HG03432 (cell line): ENCODE measurements at regions not wholly inside any gene's neighbourhood (a gene's known extent, or its start where the extent isn't known, plus 50 kb on each side); places are given as distances from the start of the nearest gene placed in this dataset.
"Not testable (repeated sequence)": the region's sequence is repeated elsewhere in the genome, so short reads cannot be mapped to it uniquely, and the experiment has no call there.

Source experiments
- ATAC-seq: cut with Tn5 transposase; IDR thresholded peaks from one replicate; pipeline ENCODE4 v1.9.1; 2021; ENCODE audit warnings: mild to moderate bottlenecking, moderate library complexity; ENCODE audit not compliant: unreplicated experiment

DNA sequence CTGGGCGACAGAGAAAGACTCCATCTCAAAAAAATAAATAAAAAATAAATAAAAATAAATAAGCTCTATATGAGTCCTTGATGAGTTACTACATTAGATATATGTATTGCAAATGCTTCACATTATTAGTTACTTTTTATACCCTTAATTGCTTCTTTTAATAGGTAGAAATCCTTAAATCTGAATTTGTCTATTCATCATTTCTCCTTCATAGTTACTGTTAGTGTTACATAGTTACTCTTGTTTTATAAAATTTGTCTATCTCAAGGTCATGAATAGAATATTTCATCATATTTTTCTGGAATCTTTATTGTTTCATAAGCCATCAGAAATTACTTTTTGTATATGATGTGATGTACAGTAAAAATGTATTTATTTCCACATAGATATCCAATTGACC lies 1624.8 kb upstream of the FLRT2 start:
- ATAC-seq: no peak

DNA sequence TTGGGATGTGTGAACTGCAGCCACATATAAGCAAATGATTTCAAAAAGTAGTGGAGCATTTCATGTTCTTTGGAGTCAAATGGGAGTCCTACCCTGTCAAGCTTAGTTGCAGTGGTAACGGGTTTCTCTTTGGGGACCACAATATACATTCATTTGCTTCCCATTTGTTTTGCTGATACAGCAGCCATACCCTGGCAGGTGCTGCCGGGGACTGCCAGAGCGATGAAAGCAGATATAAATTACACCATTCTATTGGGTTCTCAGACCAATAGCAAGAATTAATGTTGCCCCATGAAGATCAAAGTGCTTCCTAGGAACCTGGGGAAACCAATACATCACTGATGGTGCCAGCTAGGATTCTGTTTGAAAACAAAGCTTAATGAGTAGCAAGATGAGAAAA lies 1621.5 kb upstream of the FLRT2 start:
- no peak for ATAC-seq

DNA sequence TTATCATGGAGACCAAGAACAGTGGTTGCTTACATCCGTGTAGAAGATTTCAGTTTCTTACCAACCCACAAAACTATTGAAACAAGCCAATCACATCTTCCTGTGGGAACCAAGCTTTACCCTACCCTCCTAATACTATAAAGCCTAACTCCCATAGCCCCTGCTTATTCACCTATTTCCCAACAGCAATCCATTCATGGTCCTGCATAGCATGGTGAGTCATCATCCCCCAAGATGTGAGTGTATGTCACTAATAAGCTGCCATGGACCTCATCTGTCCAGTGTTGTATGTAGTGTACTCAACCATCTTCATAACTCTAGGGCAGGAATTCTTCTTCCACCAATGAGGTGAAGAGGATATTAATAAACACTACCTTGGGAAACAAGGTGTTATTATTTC lies 1620.4 kb upstream of the FLRT2 start:
- ATAC-seq: no peak

DNA sequence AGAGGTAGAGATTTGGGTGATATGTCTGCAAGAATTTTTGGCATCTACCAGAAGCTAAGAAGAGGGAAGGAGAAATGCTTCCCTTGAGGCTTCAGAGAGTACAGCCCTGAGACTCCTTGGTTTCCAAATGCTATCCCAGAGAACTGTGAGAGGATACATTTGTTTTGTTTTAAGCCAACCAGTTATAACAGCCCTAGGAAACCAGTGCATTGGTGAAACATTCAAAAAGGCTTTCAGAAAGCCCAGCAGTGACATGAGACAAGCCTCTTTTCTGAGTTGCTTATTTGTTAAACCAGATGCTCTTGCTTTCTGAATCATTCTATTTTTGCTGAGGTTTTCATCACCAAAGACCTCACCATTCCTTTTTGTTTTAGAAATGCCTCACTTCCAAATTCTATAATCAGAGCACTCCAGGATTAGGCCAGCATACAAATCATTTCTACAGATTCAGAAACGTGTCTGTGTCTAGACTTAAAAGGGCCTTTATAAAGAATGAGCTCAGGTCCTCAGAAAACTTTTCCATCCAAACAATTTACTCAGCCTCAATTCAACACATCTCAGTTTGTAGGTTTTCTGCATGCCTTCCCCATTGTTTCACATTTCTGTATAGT lies 1617.8 kb upstream of the FLRT2 start:
- no peak for ATAC-seq

DNA sequence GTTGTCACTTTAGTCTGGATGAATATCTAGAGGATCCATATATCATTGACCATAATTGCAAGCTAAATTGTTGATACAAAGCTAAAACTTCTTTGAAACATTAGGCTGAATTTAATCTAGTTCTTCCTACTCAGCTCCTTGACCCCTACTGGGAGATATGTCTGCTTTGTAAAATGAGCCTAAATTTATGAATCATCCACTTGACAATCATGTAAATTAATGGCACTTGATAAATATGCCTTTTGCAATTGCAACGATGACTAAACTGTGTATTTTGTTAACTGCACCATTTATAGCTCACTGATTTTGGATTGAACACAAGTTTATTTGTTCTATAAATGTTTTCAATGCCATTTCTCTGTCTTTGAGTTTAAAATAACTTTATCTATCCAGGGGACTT lies 1616.5 kb upstream of the FLRT2 start:
- ATAC-seq: no peak

DNA sequence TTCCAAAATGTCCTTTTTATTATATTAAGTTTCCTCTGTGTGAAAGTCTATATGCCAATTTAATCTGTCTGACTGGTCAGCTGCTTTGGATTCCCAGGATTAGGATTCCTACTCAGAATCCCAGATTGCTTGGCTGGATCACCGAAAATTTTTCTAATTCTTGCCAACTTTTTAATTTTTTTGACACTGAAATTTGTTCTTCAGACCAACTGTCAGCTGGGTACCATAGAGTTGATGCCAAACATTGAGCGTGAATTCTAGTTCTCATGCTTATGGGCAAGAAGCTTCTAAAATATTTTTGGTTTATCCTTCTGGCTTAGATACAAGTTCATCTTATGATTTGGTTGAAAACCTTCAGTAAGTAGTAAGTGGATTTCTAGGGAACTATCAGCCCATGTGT lies 1611.4 kb upstream of the FLRT2 start:
- ATAC-seq: no peak

DNA sequence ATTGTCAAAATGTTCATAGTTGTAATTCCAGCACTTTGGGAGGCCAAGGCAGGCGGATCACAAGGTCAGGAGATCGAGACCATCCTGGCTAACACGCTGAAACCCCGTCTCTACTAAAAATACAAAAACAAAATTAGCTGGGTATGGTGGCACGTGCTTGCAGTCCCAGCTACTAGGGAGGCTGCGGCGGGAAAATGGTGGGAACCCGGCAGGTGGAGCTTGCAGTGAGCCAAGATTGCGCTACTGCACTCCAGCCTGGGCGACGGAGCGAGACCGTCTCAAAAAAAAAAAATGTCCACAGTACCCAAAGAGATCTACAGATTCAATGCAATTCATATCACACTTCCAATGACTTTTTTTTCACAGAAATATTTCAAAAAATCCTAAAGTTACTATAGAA lies 1610.3 kb upstream of the FLRT2 start:
- ATAC-seq: not testable (repeated sequence)

DNA sequence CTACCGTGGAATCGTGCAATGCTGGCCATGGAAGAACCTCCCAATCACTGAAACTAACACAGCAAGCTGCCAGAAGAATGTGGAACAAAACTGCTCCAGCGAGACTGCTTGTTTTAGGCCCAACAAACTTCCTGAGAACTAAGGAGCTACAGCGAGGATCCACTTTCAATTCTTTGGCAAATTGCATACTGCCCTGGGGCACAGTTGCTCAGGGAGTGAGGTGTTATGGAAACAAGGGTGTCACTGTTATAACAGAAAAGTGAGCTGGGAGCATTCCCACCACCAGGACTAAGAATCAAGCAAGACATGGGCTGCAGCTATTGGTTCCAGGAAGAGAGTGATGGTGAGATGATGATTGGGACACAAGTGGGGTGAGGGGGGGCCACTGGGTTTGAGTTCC lies 1606.1 kb upstream of the FLRT2 start:
- no peak for ATAC-seq

DNA sequence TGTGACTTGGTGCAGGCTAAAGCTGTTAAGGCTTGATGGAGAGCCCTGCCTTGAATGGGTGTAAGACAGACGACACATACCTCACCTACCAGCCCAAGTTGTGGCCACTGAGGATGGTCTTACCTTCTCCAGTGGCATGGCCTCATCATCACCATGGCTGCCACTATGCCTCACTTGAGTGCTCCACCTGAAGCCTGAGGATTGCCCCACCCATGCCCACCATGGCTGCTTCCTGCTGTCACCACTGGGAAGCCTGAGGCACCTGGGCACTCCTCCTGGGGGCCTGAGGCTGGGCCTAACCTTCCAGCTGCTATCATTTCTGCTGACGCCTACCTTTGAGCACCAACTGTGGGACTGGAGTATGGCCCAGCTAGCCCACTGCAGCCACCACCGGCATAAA lies 1605.7 kb upstream of the FLRT2 start:
- ATAC-seq: no peak

DNA sequence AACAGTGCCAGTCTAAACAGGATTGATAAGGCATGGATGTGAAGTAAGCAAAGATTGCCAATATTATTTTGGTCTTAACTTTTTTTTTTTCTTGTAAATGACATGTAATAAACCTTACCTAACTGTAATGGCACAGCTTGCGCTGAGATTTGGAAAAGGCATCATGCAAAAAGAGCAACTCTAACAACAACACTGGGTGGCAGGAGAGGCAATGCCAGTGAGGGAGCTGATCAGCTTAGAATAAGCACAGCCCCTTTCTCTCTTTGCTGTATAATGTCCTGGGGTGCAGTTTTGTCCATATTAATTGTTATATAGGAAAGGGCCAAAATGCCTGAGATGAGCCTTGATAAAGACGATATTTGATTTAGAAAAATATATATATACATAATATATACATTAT lies 1589.7 kb upstream of the FLRT2 start:
- ATAC-seq: no peak

DNA sequence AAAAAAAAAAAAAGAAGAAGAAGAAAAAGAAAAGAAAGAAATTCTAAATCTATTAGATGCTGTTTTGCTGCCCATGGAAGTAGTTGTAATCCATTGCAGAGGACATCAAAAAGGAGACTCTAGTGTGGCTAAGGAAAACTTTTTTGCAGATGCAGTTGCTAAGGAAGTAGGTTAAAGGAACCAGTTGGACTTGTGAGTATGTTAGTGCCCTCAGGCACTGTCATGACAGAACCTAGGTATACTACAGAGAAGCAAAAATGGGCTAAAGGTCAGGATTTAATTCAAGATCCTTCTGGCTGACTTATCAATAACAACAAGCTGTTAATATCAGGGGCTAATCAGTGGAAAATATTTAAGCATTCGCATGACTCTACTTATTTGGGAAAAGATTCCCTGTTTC lies 1571.6 kb upstream of the FLRT2 start:
- ATAC-seq: no peak

DNA sequence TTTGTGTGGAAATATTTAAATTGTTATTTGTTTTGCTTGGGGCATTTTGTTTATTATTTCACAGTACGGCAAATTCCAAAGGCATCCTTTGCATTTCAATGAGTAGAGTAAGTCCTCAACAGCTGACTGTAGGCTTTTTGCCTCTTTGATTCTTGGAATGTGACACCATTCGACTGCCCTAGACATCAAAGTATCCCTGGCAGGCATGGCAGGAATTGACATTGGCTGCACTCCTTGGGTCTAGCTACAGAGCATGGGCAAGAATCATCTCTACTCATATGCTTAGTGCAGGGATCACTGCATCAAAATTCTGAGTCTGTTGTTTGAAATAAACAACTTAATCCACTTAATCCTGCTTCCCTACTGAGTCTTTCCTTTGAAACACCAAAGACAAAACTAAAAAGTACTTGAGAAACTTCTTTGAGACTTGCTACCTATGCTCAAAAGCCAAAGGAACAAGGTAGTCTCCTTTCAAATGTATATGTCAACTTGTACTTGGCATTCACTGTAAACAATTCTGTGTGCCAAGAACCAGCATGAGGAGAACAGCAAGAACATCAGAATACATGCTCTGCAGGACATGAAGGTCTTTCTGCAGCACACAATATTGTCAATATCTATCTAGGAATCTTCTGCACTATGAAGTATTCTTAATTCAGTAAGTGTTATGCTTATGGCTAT lies 1569.0 kb upstream of the FLRT2 start:
- no peak for ATAC-seq

DNA sequence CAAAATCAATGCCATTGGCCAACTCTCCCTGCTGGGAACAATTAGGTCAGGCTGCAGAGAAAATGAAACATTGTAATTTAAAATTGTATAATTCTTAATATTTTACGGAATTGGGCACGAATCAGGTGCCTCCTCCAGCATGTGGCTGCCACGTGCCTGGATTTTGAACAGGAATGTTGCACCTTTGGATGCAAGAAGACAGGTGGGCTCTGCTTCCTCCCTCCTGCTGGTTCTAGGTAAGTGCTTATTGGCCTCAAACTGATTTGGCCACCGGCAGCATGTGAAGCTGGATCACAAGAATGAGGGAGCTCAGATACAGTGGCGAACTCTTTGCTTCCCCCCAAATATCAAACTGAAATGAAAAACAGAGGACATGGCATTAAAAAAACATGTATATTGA lies 1559.9 kb upstream of the FLRT2 start:
- no peak for ATAC-seq

DNA sequence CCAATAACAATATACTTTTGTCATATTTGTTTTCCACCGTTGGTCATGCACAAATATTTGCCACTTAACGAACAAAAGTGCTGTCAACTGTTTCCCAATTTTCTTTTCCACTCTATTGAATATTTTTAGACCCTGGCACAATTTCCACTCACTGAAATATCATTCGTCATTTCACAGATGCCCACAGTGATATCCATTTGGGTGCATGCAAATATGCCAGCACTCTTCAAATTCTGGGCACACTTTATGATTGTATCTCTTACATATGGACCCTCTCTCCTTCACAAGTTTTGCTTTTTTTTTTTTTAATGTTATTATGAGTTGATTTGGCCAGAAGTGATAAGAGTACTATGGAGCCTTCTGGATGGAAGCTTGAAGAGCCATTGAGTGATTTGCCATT lies 1557.3 kb upstream of the FLRT2 start:
- no peak for ATAC-seq

DNA sequence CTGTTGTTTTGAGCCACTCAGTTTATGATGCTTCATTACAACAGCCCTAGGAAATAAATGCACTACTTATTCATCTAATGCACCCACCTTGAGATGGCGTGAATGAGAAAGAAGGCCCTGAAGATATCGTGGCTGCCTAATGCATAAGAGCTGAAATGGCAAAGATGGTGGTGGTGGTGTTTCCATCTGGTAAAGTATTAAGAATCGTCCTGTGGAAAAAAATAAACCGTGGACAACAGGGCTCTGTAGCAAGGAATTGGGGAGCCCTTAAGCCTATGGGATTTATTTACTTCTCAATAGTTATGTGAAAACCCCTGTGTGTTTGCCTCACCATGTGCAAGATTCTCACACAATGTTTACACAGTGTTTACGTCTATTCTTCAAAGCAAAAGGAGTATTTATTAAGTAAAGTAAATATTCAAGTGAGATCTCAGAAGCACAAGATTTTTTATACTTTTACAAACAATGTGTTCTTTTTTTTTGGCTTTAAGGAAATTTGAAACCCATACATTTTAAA lies 1555.2 kb upstream of the FLRT2 start:
- ATAC-seq: no peak

DNA sequence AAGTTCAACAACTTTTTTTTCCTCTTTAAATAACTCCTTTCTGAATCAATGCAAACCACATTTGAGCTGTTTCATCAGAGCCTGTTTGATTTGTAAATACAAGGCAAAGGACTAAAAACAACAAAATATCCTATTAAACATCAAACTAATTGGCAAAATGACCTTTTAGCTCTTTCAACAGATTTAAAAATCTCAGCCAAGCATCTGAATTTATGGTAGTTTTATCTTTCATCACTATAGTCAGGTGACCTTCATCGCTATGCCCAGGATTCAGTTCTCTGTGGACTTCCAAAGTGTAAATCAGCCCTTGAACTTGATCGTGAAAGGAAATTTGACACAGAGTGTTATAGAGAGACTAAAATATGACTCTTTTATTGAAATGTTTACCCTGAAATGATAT lies 1554.5 kb upstream of the FLRT2 start:
- ATAC-seq: no peak

DNA sequence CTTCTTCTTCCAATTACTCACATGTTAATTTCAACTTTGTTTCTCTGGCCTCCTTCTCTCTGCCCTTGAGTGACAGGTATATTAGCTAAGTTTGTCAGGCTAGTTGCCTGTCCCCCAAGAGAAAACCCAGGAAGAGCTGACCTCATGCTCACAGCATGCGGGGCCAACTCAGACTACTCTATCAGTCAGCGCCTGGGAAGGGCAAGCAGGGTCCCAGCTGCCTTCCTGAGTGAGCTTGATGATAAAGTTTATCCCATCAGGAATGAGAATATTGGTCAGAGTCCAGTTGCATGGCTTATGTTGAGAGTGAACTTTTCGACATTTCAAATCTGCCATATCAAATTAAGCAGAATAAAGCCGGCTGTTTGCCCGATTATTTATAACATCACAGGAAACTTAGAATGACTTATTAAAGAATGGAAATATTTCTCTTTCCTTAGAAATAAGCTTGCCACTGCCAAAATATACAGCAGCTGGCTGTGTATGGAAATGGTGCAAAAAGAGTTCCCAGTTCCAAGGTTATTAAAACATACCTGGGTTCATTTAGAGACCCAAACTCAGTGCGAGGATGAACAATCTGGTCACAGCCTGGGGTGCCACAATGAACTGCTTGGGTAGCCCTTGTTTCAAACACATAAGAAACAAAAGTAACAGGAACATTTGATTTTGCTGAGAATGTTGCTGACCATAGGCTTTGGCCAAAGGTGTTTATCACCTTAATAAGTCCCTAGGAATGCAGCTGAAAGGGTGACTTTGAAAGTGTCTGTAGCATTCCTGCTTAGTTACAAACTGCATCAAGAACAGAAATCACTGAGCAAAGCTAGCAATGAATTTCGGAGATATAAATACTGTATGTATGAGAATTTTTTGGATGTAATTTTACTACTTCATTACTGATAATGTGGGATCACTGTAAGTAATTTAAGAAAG lies 1553.8 kb upstream of the FLRT2 start:
- no peak for ATAC-seq

DNA sequence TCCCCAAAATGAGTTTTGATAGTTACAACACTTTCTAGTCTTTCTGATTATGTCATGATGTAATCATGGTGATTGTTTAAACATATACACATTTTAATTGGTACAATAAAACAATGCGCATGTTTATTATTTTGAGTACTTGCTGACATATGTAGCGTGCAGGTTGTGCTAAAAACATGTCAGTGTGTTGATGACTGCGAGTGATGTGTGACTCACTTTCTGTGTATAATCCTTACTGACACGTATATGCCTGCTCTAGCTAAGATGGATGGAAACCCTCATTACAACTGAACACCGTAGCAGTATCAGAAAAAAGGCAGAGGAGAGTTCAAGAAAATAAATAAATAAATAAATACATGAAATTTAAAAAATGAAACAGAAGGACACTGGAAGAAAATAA lies 1552.4 kb upstream of the FLRT2 start:
- no peak for ATAC-seq

DNA sequence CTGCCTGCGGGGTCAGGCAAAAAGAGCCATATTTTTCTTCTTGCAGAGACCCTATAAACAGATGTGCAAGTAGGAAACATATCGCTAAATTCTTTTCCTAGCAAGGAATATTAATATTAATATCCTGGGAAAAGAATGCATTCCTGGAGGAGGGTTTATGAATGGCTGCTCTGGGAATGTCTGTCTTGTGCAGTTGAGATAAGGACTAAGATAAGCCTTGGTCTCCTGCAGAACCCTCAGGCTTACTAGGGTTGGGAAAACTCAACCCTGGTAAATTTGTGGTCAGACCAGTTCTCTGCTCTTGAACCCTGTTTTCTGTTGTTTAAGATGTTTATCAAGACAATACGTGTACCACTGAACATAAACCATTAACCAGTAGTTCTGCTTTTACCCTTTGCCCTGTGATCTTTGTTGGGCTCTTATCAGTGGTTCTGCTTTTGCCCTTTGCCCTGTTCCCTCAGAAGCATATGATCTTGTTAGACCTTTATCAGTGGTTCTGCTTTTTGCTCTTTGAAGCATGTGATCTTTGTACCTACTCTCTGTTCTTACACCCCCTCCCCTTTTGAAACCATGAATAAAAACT lies 1548.2 kb upstream of the FLRT2 start:
- not testable (repeated sequence) for ATAC-seq

DNA sequence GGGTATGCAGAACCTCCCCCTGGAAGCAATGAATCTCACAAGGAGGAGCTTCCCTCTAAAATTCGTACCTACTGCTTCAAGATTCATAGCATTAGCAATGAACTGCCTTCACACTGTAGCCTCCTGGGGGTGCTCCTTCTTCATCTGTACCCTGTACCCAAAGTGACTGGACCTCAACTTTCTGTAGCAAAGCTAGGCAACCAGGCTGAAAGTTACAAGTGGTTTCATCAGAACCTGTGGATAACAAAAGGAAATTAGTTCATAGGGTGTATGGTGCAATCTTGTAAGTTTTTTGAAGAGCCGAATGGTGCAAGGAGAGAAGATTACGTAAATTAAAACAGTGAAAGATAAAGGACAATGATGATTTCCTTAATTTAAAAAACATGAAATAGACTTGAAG lies 1541.7 kb upstream of the FLRT2 start:
- no peak for ATAC-seq

DNA sequence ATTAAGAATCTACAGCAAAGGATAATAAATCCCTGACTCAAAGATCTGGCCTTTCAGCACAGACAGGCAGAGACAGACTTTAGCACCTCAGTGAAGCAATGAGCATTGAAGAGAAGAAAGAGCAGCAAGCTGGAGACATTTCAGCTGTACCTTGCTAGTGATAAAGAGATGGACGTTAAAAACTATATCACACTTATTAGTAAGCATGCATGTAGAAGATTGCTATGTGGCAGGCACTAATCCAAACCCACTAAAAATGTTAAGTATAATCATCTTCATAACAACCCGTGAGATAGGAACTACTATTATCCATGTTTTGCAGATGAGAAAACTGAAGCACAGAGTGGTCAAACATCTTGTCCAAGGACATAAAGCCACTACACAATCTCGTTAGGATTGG lies 1538.3 kb upstream of the FLRT2 start:
- ATAC-seq: no peak
